Omental fat pad (tissue), 3 donors: ENCODE measurements at regions not wholly inside any gene's neighbourhood (a gene's known extent, or its start where the extent isn't known, plus 50 kb on each side); places are given as distances from the start of the nearest gene placed in this dataset.

Source experiments
- ATAC-seq: fragments of 150-250 bp; one replicate; pipeline ENCODE4 v1.9.1; 2016; ENCODE audit warnings: mild to moderate bottlenecking, moderate library complexity; ENCODE audit not compliant: low FRiP score
- DNase-seq: peaks from one replicate; pipeline ENCODE4 v3.0.0-alpha.2; 2019; ENCODE audit warnings: low spot score
- TF ChIP-seq, protein P1 (sequence below), 3 donors: fragments of 450-650 bp; IDR thresholded peaks; one replicate each; pipeline ENCODE4 v1.5.1; 2016 to 2017; ENCODE audit warnings: antibody characterized with exemption in 3 of 3, mild to moderate bottlenecking in 3 of 3, moderate library complexity in 2 of 3

DNA sequence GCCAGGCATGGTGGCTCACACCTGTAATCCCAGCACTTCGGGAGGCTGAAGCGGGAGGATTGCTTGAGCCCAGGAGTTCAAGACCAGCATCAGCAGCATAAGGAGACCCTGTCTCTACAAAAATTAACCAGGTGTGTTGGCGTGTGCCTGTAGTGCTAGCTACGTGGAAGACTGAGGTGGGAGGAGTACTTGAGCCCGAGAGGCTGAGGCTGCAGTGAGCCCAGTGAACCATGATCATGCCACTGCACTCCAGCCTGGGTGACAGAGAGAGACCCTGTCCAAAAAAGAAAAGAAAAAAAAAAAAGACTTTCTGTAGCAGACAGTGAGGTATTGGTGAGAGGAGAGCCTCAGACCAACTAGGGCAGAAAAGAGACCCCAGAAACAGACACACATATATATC is 263.8 kb downstream of the XXYLT1 start:
- TF ChIP-seq, protein P1, sequence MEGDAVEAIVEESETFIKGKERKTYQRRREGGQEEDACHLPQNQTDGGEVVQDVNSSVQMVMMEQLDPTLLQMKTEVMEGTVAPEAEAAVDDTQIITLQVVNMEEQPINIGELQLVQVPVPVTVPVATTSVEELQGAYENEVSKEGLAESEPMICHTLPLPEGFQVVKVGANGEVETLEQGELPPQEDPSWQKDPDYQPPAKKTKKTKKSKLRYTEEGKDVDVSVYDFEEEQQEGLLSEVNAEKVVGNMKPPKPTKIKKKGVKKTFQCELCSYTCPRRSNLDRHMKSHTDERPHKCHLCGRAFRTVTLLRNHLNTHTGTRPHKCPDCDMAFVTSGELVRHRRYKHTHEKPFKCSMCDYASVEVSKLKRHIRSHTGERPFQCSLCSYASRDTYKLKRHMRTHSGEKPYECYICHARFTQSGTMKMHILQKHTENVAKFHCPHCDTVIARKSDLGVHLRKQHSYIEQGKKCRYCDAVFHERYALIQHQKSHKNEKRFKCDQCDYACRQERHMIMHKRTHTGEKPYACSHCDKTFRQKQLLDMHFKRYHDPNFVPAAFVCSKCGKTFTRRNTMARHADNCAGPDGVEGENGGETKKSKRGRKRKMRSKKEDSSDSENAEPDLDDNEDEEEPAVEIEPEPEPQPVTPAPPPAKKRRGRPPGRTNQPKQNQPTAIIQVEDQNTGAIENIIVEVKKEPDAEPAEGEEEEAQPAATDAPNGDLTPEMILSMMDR (IDR thresholded peaks at IDR 0.05), result no peak
- DNase-seq, result no peak
- ATAC-seq, result no peak

DNA sequence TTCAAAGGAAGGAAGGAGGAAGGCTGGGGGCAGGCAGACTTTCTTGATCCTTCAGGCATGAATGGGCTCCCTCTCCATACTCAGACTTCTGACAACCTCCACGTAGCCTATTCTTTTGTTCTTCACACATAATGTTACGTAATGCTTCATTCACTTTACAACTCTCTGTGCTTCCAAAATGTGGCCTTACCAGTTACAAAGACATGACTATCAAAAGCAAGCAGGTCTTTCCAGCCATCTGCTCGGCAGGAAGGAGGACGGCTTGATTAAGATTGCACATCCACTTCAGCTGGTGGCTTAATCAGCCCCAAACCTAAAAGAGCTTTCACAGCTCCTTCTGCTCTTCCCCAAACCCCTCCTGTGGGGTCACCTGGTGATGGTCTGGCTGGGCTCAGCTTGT is 263.2 kb downstream of the XXYLT1 start:
- DNase-seq, result no peak
- TF ChIP-seq, protein P1 (IDR thresholded peaks at IDR 0.05), result no peak

DNA sequence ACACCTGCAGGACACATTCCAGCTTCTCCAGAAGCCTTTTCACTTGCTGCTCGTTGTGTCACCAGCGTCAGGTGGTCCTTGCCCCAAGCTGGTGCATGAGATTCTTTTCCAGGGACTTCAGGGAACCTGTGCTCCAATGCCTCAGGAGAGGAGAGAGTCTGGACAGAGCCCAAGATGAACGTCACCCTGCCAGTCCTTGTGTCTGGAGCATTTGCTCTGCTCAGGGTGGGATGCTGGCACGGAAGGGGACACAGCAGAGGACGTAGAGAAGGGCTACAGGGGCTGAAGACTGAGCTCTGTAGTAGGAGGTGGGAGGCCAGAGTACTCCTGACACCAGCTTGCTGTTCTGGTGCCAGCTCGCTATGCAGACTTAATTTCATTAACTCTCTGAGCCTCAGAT is 262.1 kb downstream of the XXYLT1 start:
- DNase-seq (no peak), ATAC-seq (no peak)
- TF ChIP-seq, protein P1 (IDR thresholded peaks at IDR 0.05), result no peak

More for the DNA sequence above, 263.2 kb downstream of the XXYLT1 start:
- ATAC-seq, result no peak

DNA sequence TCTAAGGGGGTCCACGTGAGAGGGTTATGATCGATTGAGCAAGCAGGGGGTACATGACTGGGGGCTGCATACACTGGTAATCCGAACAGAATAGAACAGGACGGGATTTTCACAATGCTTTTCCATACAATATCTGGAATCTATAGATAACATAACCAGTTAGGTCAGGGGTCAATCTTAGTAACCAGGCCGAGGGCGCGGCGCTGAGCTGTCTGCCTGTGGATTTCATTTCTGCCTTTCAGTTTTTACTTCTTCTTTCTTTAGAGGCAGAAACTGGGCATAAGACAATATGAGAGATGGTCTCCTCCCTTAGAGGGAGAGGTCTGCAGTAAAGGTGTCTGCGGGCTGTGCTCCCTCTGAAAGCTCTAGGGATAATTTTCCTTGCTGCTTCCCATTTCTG is 261.3 kb downstream of the XXYLT1 start:
- DNase-seq, result no peak
- TF ChIP-seq, protein P1 (IDR thresholded peaks at IDR 0.05), result no peak
- ATAC-seq, result no peak

DNA sequence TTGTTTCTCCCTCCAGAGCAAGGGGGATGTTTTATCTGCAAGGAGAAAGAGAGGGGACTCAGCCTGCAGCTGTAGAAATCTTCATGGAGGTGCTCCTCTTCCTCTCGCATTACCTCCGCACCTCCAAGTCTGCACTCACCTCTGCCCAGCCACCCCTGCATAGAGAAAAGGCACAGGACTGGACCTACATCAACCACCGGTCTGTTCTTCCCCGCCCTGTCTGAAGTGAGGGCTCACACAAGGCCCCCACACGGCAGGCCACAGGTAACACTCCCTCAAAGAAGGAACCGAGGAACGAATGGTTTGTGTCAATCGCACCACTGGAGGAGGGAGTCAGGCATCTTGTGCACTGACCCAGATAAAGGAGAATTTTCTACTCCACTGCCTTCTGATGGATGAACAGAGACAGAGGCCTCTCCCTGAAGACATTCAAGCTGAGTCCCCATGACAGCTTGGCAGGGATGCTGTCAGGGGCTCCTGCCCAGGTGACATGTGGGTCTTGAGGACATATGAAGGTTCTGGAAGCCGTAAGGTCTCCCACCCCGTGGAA is 260.3 kb downstream of the XXYLT1 start:
- ATAC-seq, result no peak
- DNase-seq, result no peak
- TF ChIP-seq, protein P1 (IDR thresholded peaks at IDR 0.05), result no peak

DNA sequence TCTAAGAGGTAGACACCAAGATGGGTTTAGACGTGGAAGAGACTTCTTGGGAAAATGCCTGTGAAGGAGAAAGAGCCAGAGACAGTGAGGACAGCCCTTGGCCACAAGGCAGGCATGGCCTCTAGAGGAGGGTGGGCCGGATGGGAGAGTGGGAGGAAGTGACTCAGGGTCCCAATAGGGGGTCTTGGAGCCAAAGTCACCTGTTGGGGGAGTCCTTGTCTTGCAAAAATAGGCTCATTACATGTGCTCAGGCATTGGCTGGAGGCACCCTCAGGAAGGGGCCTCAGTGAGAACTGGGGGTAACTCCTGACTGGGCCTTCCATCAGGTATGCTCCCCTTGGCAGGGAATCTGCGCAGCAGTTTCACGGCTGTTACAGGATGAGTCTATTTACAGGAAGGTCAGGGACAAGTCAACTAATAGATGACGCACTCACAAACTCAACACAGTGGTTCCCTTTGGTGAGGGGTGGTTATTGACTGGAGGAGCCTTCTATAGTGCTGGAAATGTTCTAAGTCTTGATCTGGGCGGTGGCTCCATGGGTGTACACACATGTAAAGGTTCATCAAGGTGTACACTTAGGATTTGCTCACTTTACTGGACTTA is 259.6 kb downstream of the XXYLT1 start:
- TF ChIP-seq, protein P1 (IDR thresholded peaks at IDR 0.05), result no peak
- DNase-seq (no peak), ATAC-seq (no peak)

DNA sequence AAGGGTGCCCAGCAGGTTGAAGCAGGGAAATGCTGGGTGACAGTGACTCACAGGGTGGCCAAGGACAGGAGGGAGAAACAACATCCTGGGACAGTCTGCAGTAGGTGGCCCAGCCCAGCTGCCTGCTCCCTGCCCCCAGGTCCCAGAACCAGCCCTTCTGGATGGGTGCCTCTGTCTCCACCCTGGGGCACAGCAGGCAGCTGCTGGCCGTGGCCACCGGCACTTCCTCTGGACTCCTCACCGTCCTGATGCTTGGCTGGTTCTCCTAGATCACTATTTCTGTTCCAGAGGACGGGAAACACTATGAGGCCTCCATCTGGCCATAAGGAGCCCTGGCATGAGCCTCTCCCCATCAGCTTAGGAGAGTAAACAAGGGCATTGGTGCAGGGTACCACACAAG is 258.9 kb downstream of the XXYLT1 start:
- TF ChIP-seq, protein P1 (IDR thresholded peaks at IDR 0.05), result no peak
- ATAC-seq (no peak), DNase-seq (no peak)
